ENCODE measurements at regions not wholly inside any gene's neighbourhood (a gene's known extent, or its start where the extent isn't known, plus 50 kb on each side); places are given as distances from the start of the nearest gene placed in this dataset.

- TF ChIP-seq, protein P1, sequence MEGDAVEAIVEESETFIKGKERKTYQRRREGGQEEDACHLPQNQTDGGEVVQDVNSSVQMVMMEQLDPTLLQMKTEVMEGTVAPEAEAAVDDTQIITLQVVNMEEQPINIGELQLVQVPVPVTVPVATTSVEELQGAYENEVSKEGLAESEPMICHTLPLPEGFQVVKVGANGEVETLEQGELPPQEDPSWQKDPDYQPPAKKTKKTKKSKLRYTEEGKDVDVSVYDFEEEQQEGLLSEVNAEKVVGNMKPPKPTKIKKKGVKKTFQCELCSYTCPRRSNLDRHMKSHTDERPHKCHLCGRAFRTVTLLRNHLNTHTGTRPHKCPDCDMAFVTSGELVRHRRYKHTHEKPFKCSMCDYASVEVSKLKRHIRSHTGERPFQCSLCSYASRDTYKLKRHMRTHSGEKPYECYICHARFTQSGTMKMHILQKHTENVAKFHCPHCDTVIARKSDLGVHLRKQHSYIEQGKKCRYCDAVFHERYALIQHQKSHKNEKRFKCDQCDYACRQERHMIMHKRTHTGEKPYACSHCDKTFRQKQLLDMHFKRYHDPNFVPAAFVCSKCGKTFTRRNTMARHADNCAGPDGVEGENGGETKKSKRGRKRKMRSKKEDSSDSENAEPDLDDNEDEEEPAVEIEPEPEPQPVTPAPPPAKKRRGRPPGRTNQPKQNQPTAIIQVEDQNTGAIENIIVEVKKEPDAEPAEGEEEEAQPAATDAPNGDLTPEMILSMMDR (conservative IDR thresholded peaks at IDR 0.05; ENCODE audit: low read length) = no peak
- no peak for TF ChIP-seq EZH2phosphoT487 (IDR thresholded peaks at IDR 0.05; ENCODE audit: borderline replicate concordance)
Observed at GRCh38 chr7:92994901-92995300, 122.9 kb downstream of the SAMD9 start.

Measured in Loucy (cell line).